ENCODE measurements at regions not wholly inside any gene's neighbourhood (a gene's known extent, or its start where the extent isn't known, plus 50 kb on each side); places are given as distances from the start of the nearest gene placed in this dataset.

GRCh38 chr6:165917576-165917975 lies 250.1 kb downstream of the TBXT start:
- TF ChIP-seq CTCF (IDR thresholded peaks at IDR 0.05) (no peak), POLR2AphosphoS5 (IDR thresholded peaks at IDR 0.05) (no peak)
